IMR-90 (cell line): ENCODE measurements at regions not wholly inside any gene's neighbourhood (a gene's known extent, or its start where the extent isn't known, plus 50 kb on each side); places are given as distances from the start of the nearest gene placed in this dataset.

Source experiments
- ATAC-seq: fragments of 200-7000 bp; cut with Tn5 transposase; 2 replicates; pipeline ENCODE4 v1.9.1; 2020; ENCODE audit warnings: low read depth, mild to moderate bottlenecking, moderate library complexity
- BruUV-seq: library from RNA; stranded (reverse); fragments of 400-500 nt; replicated peaks from 2 replicates; lab custom pipeline; 2021; lab: Mats Ljungman, UMichigan
- CTCF ChIA-PET: fragments of 300-600 bp; formaldehyde crosslinking; extraction: SDS; loops from one replicate; lab custom pipeline; 2021; ENCODE audit warnings: antibody characterized with exemption; lab: Yijun Ruan, JAX
- POLR2A ChIA-PET: fragments of 300-600 bp; sonication (Branson Sonifier 250); formaldehyde crosslinking; loops from one replicate; lab custom pipeline; 2022; ENCODE audit warnings: antibody characterized with exemption; ENCODE audit not compliant: unreplicated experiment; lab: Charles Lee
- DNase-seq: peaks from one replicate; pipeline ENCODE4 v3.0.0; 2013
- H2AFZ ChIP-seq: replicated peaks from 2 replicates; pipeline ENCODE3; 2013; ENCODE audit warnings: low read length, mild to moderate bottlenecking; ENCODE audit not compliant: poor library complexity
- H2AK5ac ChIP-seq: 2 replicates; pipeline ENCODE4 v1.6.1; 2013; ENCODE audit warnings: low read depth, low read length, inconsistent platforms
- H2AK9ac ChIP-seq: replicated peaks from 2 replicates; pipeline ENCODE3; 2013; ENCODE audit warnings: mild to moderate bottlenecking, low read depth, low read length, moderate library complexity; ENCODE audit not compliant: poor library complexity
- H2BK120ac ChIP-seq: 2 replicates; pipeline ENCODE4 v1.6.1; 2013; ENCODE audit warnings: low read depth, low read length, inconsistent platforms
- H2BK15ac ChIP-seq: 3 replicates; pipeline ENCODE4 v1.6.1; 2013; ENCODE audit warnings: low read depth, low read length, inconsistent platforms
- H2BK20ac ChIP-seq: 2 replicates; pipeline ENCODE4 v1.6.1; 2013; ENCODE audit warnings: low read depth, mild to moderate bottlenecking, inconsistent platforms, low read length, moderate library complexity
- H2BK5ac ChIP-seq: 2 replicates; pipeline ENCODE4 v1.6.1; 2013; ENCODE audit warnings: mild to moderate bottlenecking, low read depth, low read length, inconsistent platforms; ENCODE audit not compliant: poor library complexity, severe bottlenecking
- H3K14ac ChIP-seq: replicated peaks from 2 replicates; pipeline ENCODE4 v1.6.1; 2013; ENCODE audit warnings: low read depth, low read length, inconsistent platforms
- H3K18ac ChIP-seq: 2 replicates; pipeline ENCODE4 v1.6.1; 2013; ENCODE audit warnings: low read depth, low read length, control low read depth
- H3K23ac ChIP-seq: 2 replicates; pipeline ENCODE4 v1.6.1; 2013; ENCODE audit warnings: low read depth, low read length, inconsistent platforms
- H3K27ac ChIP-seq: 2 replicates; pipeline ENCODE4 v1.5.1; 2013; ENCODE audit warnings: mild to moderate bottlenecking, control low read depth, low read length; ENCODE audit not compliant: insufficient read depth
- H3K27me3 ChIP-seq: 2 replicates; pipeline ENCODE4 v1.6.1; 2013; ENCODE audit warnings: low read length; ENCODE audit not compliant: control insufficient read depth, insufficient read depth
- H3K36me3 ChIP-seq: 2 replicates; pipeline ENCODE4 v1.6.1; 2013; ENCODE audit warnings: low read length, mixed read lengths; ENCODE audit not compliant: control insufficient read depth, insufficient read depth
- H3K4ac ChIP-seq: 2 replicates; pipeline ENCODE4 v1.6.1; 2013; ENCODE audit warnings: low read depth, low read length, inconsistent platforms
- H3K4me1 ChIP-seq: 2 replicates; pipeline ENCODE4 v1.6.1; 2013; ENCODE audit warnings: low read length, mixed read lengths; ENCODE audit not compliant: control insufficient read depth, insufficient read depth
- H3K4me2 ChIP-seq: 2 replicates; pipeline ENCODE4 v1.6.1; 2013; ENCODE audit warnings: low read depth, mild to moderate bottlenecking, control low read depth, low read length, moderate library complexity
- H3K4me3 ChIP-seq: 2 replicates; pipeline ENCODE4 v1.5.1; 2013; ENCODE audit warnings: low read depth, mild to moderate bottlenecking, control low read depth, low read length, moderate library complexity; ENCODE audit not compliant: insufficient read depth
- H3K56ac ChIP-seq: 2 replicates; pipeline ENCODE4 v1.6.1; 2013; ENCODE audit warnings: low read length, inconsistent platforms; ENCODE audit not compliant: insufficient read depth; ENCODE audit errors: extremely low read depth
- H3K79me1 ChIP-seq, 2 experiments: 2 replicates each; pipeline ENCODE4 v1.6.1; 2013; ENCODE audit warnings: low read length in 2 of 2, inconsistent platforms in 1 of 2, low read depth in 1 of 2
- H3K9ac ChIP-seq: 2 replicates; pipeline ENCODE4 v1.6.1; 2013; ENCODE audit warnings: low read depth, low read length, control low read depth
- H3K9me1 ChIP-seq: 2 replicates; pipeline ENCODE4 v1.6.1; 2013; ENCODE audit warnings: low read length, inconsistent platforms; ENCODE audit not compliant: insufficient read depth
- H3K9me3 ChIP-seq: 2 replicates; pipeline ENCODE4 v1.6.1; 2013; ENCODE audit warnings: low read length; ENCODE audit not compliant: control insufficient read depth, insufficient read depth
- H4K20me1 ChIP-seq: 2 replicates; pipeline ENCODE4 v1.6.1; 2013; ENCODE audit warnings: low read length, inconsistent platforms; ENCODE audit not compliant: insufficient read depth
- H4K5ac ChIP-seq: 2 replicates; pipeline ENCODE4 v1.6.1; 2013; ENCODE audit warnings: mild to moderate bottlenecking, low read depth, low read length, control low read depth
- H4K8ac ChIP-seq, 2 experiments: 2 replicates each; pipeline ENCODE4 v1.6.1; 2013; ENCODE audit warnings: low read depth in 2 of 2, low read length in 2 of 2, control low read depth in 1 of 2, inconsistent platforms in 1 of 2
- H4K91ac ChIP-seq: 2 replicates; pipeline ENCODE4 v1.6.1; 2013; ENCODE audit warnings: low read depth, low read length, inconsistent platforms; ENCODE audit not compliant: insufficient read depth
- BHLHE40 ChIP-seq: fragments of 150-350 bp; IDR thresholded peaks from 2 replicates; pipeline ENCODE4 v1.6.1; 2016; ENCODE audit warnings: mild to moderate bottlenecking, low read depth, low read length
- CEBPB ChIP-seq: IDR thresholded peaks from 2 replicates; pipeline ENCODE4 v1.6.1; 2012; ENCODE audit warnings: low read depth, low read length, improper control_type of control experiment
- CHD1 ChIP-seq: IDR thresholded peaks from 2 replicates; pipeline ENCODE4 v1.6.1; 2012; ENCODE audit warnings: low read depth, low read length, improper control_type of control experiment
- FOS ChIP-seq: fragments of 150-350 bp; IDR thresholded peaks from 2 replicates; pipeline ENCODE4 v1.6.1; 2016; ENCODE audit warnings: low read depth, low read length
- MAFK ChIP-seq: IDR thresholded peaks from 2 replicates; pipeline ENCODE4 v1.6.1; 2012; ENCODE audit warnings: low read depth, low read length, improper control_type of control experiment
- MAZ ChIP-seq: IDR thresholded peaks from 2 replicates; pipeline ENCODE4 v1.6.1; 2012; ENCODE audit warnings: low read depth, mild to moderate bottlenecking, low read length, improper control_type of control experiment, moderate library complexity, borderline replicate concordance
- MXI1 ChIP-seq: IDR thresholded peaks from 2 replicates; pipeline ENCODE4 v1.6.1; 2012; ENCODE audit warnings: low read depth, mild to moderate bottlenecking, low read length, moderate library complexity, borderline replicate concordance
- NFE2L2 ChIP-seq: fragments of 150-350 bp; IDR thresholded peaks from 2 replicates; pipeline ENCODE4 v1.6.1; 2016; ENCODE audit warnings: low read depth, mild to moderate bottlenecking, low read length
- POLR2A ChIP-seq: IDR thresholded peaks from 2 replicates; pipeline ENCODE4 v1.6.1; 2012; ENCODE audit warnings: mild to moderate bottlenecking, low read depth, low read length
- RAD21 ChIP-seq: IDR thresholded peaks from 2 replicates; pipeline ENCODE4 v1.6.1; 2012; ENCODE audit warnings: low read length, improper control_type of control experiment
- RCOR1 ChIP-seq: IDR thresholded peaks from 2 replicates; pipeline ENCODE4 v1.6.1; 2012; ENCODE audit warnings: mild to moderate bottlenecking, low read length, improper control_type of control experiment; ENCODE audit not compliant: insufficient replicate concordance
- RFX5 ChIP-seq: IDR thresholded peaks from 2 replicates; pipeline ENCODE4 v1.8.0; 2012; ENCODE audit warnings: low read depth, mild to moderate bottlenecking, low read length, moderate library complexity
- SMC3 ChIP-seq: fragments of 150-350 bp; IDR thresholded peaks from 2 replicates; pipeline ENCODE4 v1.6.1; 2016; ENCODE audit warnings: low read depth, mild to moderate bottlenecking, antibody characterized with exemption, low read length, moderate library complexity
- WGBS, 2 experiments: methylation state at CpG; one replicate each; pipeline versions ENCODE4 v1.1.5 to v1.1.7; 2013; ENCODE audit warnings: missing lambda C conversion rate in 2 of 2; ENCODE audit not compliant: insufficient read length in 1 of 2; ENCODE audit errors: extremely low coverage in 2 of 2; 5-methylcytosine and 5-hydroxymethylcytosine counted together
- dilution Hi-C: fragments of 300-500 bp; cut with HindIII; formaldehyde crosslinking; loops from one replicate; pipeline ENCODE4 v1.14.3; 2018; ENCODE audit warnings: low sequenced_read_pairs; ENCODE audit not compliant: unreplicated experiment
- in situ Hi-C: fragments of 300-500 bp; cut with MboI; formaldehyde crosslinking; loops from 3 replicates; pipeline ENCODE4 v1.14.3; 2019; ENCODE audit warnings: low sequenced_read_pairs, inconsistent platforms, mixed read lengths
- intact Hi-C: fragments of 100-400 bp; cut with micrococcal nuclease; formaldehyde crosslinking; loops from 2 replicates; pipeline ENCODE4 v1.10.0; 2022
- TF ChIP-seq, protein P1 (sequence below): conservative IDR thresholded peaks from 2 replicates; pipeline ENCODE4 v1.5.1; 2012; ENCODE audit warnings: mild to moderate bottlenecking, low read depth, low read length, improper control_type of control experiment
- TF ChIP-seq, protein P2 (sequence below): fragments of 150-350 bp; IDR thresholded peaks from 2 replicates; pipeline ENCODE4 v1.6.1; 2016; ENCODE audit warnings: low read depth, mild to moderate bottlenecking, low read length, moderate library complexity, borderline replicate concordance
- TF ChIP-seq, protein P3 (sequence below): fragments of 150-350 bp; IDR thresholded peaks from 2 replicates; pipeline ENCODE4 v1.6.1; 2017; ENCODE audit warnings: mild to moderate bottlenecking, antibody characterized with exemption, low read length, low read depth

DNA sequence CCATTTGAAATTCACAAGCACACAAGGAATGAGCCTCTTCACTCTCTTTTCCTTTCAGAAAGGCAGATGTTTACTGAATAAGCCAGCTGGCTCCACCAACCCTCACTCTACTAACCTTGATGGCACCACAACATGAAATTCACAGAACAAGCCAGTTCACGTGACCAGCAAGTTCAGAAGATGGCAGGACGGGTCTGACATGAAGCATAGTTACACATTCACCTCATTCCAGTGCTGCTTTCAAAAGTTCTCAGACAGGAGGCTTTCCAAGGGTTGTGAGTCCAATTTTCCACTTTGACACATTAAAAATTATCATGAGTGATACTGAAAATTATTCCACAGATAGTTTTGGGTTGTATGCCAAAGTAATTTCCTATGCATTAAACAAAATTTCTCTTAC lies 74.2 kb upstream of the MBOAT2 start:
- H2BK20ac ChIP-seq: peak overlapping the region; percentile 27; the same call in 1 of the 2 replicates
- H3K4me2 ChIP-seq: no peak overlapping the region
- no peak overlapping the region for H2AK9ac ChIP-seq
- H3K9me3 ChIP-seq: peaks cover 3% of the 10 kb centered on the region
- H4K8ac ChIP-seq: peak overlapping the region; percentile 5 to 57; a peak in 2 of 4 replicates
- H2AFZ ChIP-seq: peak overlapping the region; percentile 65
- no CpG with 5 or more reads among the region's 2 CpGs for WGBS, 2 experiments
- H3K79me1 ChIP-seq: no peaks in the 10 kb centered on the region; a peak in 1 of 4 replicates
- no peak overlapping the region for H2BK5ac ChIP-seq
- H3K56ac ChIP-seq: no peak overlapping the region
- peak overlapping the region; percentile 66 for H2BK120ac ChIP-seq
- H4K20me1 ChIP-seq: no peaks in the 10 kb centered on the region
- H4K91ac ChIP-seq: peak overlapping the region; percentile 77
- H3K9me1 ChIP-seq: peaks cover 12% of the 10 kb centered on the region
- peak overlapping the region; percentile 8 for H3K14ac ChIP-seq
- BruUV-seq: no TSS peak
- H2AK5ac ChIP-seq: peak overlapping the region; percentile 37
- no peaks in the 10 kb centered on the region for H3K36me3 ChIP-seq
- H3K4me1 ChIP-seq: peaks cover 12% of the 10 kb centered on the region
- no peak overlapping the region for H3K18ac ChIP-seq
- no peak overlapping the region; the same call in 1 of the 2 replicates for H4K5ac ChIP-seq
- H3K4ac ChIP-seq: peak overlapping the region; percentile 79
- intact Hi-C loops (no loop called here), dilution Hi-C loops (no loop called here), in situ Hi-C loops (no loop called here)
- H2BK15ac ChIP-seq: peak overlapping the region; percentile 58; the same call in 2 of the 3 replicates
- TF ChIP-seq SMC3 (no peak), MXI1 (no peak), FOS (no peak), CHD1 (no peak), BHLHE40 (no peak), MAZ (no peak), MAFK (no peak), RCOR1 (no peak), RFX5 (no peak), CEBPB (no peak), RAD21 (no peak), POLR2A (no peak), NFE2L2 (no peak)
- TF ChIP-seq, protein P1, sequence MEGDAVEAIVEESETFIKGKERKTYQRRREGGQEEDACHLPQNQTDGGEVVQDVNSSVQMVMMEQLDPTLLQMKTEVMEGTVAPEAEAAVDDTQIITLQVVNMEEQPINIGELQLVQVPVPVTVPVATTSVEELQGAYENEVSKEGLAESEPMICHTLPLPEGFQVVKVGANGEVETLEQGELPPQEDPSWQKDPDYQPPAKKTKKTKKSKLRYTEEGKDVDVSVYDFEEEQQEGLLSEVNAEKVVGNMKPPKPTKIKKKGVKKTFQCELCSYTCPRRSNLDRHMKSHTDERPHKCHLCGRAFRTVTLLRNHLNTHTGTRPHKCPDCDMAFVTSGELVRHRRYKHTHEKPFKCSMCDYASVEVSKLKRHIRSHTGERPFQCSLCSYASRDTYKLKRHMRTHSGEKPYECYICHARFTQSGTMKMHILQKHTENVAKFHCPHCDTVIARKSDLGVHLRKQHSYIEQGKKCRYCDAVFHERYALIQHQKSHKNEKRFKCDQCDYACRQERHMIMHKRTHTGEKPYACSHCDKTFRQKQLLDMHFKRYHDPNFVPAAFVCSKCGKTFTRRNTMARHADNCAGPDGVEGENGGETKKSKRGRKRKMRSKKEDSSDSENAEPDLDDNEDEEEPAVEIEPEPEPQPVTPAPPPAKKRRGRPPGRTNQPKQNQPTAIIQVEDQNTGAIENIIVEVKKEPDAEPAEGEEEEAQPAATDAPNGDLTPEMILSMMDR: no peak
- TF ChIP-seq, protein P2, sequence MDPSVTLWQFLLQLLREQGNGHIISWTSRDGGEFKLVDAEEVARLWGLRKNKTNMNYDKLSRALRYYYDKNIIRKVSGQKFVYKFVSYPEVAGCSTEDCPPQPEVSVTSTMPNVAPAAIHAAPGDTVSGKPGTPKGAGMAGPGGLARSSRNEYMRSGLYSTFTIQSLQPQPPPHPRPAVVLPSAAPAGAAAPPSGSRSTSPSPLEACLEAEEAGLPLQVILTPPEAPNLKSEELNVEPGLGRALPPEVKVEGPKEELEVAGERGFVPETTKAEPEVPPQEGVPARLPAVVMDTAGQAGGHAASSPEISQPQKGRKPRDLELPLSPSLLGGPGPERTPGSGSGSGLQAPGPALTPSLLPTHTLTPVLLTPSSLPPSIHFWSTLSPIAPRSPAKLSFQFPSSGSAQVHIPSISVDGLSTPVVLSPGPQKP: no peak
- TF ChIP-seq, protein P3, sequence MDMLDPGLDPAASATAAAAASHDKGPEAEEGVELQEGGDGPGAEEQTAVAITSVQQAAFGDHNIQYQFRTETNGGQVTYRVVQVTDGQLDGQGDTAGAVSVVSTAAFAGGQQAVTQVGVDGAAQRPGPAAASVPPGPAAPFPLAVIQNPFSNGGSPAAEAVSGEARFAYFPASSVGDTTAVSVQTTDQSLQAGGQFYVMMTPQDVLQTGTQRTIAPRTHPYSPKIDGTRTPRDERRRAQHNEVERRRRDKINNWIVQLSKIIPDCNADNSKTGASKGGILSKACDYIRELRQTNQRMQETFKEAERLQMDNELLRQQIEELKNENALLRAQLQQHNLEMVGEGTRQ: no peak
- H3K27ac ChIP-seq: no peak overlapping the region
- no peak overlapping the region for H3K4me3 ChIP-seq
- CTCF ChIA-PET: no interaction called here
- POLR2A ChIA-PET: interaction anchor here (0.6 kb wide), 1 partner anchor 15 kb away, joined by 4 read pairs; no protein-coding TSS in a partner anchor
- no peak for DNase-seq
- no peaks in the 10 kb centered on the region for H3K27me3 ChIP-seq
- no peak overlapping the region for H3K9ac ChIP-seq
- no peak for ATAC-seq
- peak overlapping the region; percentile 35; the same call in 1 of the 2 replicates for H3K23ac ChIP-seq
